Keratinocyte (primary cell): ENCODE measurements at regions not wholly inside any gene's neighbourhood (a gene's known extent, or its start where the extent isn't known, plus 50 kb on each side); places are given as distances from the start of the nearest gene placed in this dataset.

ENCODE experiments used
- DNase-seq: peaks from one replicate; pipeline ENCODE4 v3.0.0-alpha.2; 2011; ENCODE audit warnings: low read depth, missing footprints, low spot score
- FAIRE-seq: peaks from 2 replicates; lab custom pipeline; 2011; peaks lifted over from hg19 to GRCh38; lab: Jason Lieb, UNC
- H2AFZ ChIP-seq: 2 replicates; pipeline ENCODE4 v1.6.0; 2012; ENCODE audit warnings: low read length, control low read depth, inconsistent platforms; ENCODE audit not compliant: control insufficient read depth
- H3K27ac ChIP-seq: 2 replicates; pipeline ENCODE4 v1.5.1; 2011; ENCODE audit warnings: low read length; ENCODE audit not compliant: control insufficient read depth, insufficient read depth
- H3K27me3 ChIP-seq: 3 replicates; pipeline ENCODE4 v1.6.0; 2011; ENCODE audit warnings: low read length; ENCODE audit not compliant: control insufficient read depth, insufficient read depth; ENCODE audit errors: extremely low read depth
- H3K36me3 ChIP-seq, 2 experiments: 2 replicates in 1 of 2; 3 replicates in 1 of 2; pipeline ENCODE4 v1.5.1; 2011; ENCODE audit warnings: low read length in 2 of 2, mild to moderate bottlenecking in 1 of 2; ENCODE audit not compliant: control insufficient read depth in 2 of 2, insufficient read depth in 2 of 2; ENCODE audit errors: extremely low read depth in 1 of 2
- H3K4me1 ChIP-seq: 3 replicates; pipeline ENCODE4 v1.5.1; 2011; ENCODE audit warnings: low read length; ENCODE audit not compliant: control insufficient read depth, insufficient read depth; ENCODE audit errors: extremely low read depth
- H3K4me2 ChIP-seq: 3 replicates; pipeline ENCODE4 v1.6.0; 2011; ENCODE audit warnings: low read depth, low read length; ENCODE audit not compliant: control insufficient read depth, insufficient read depth; ENCODE audit errors: extremely low read depth
- H3K4me3 ChIP-seq, 3 experiments: fragments of 200-600 bp in 1 of 3; sonication (generic) in 1 of 3; 2 replicates in 2 of 3; 3 replicates in 1 of 3; pipeline ENCODE4 v1.5.1; 2011 to 2016; ENCODE audit warnings: low read length in 3 of 3, mild to moderate bottlenecking in 3 of 3, control low read depth in 2 of 3, inconsistent platforms in 1 of 3, low read depth in 1 of 3, mixed read lengths in 1 of 3, mixed run types in 1 of 3, moderate library complexity in 1 of 3; ENCODE audit not compliant: control insufficient read depth in 2 of 3, insufficient read depth in 2 of 3; ENCODE audit errors: extremely low read depth in 1 of 3
- H3K79me2 ChIP-seq: 2 replicates; pipeline ENCODE4 v1.6.0; 2012; ENCODE audit warnings: low read length; ENCODE audit not compliant: control insufficient read depth, insufficient read depth
- H3K9ac ChIP-seq: 3 replicates; pipeline ENCODE4 v1.6.0; 2011; ENCODE audit warnings: low read length; ENCODE audit not compliant: control insufficient read depth, insufficient read depth; ENCODE audit errors: extremely low read depth
- H3K9me1 ChIP-seq: 3 replicates; pipeline ENCODE4 v1.6.0; 2011; ENCODE audit warnings: low read length; ENCODE audit not compliant: control insufficient read depth, insufficient read depth; ENCODE audit errors: extremely low read depth
- H3K9me3 ChIP-seq: 2 replicates; pipeline ENCODE4 v1.5.1; 2012; ENCODE audit warnings: low read depth, low read length; ENCODE audit not compliant: control insufficient read depth
- H4K20me1 ChIP-seq: 3 replicates; pipeline ENCODE4 v1.6.0; 2011; ENCODE audit warnings: low read length; ENCODE audit not compliant: control insufficient read depth, insufficient read depth; ENCODE audit errors: extremely low read depth
- EZH2 ChIP-seq: IDR thresholded peaks from one replicate; pipeline ENCODE4 v1.6.1; 2012; ENCODE audit warnings: inconsistent platforms, mild to moderate bottlenecking, low read length, moderate library complexity
- dilution Hi-C: fragments of 300-500 bp; cut with MboI; formaldehyde crosslinking; loops from one replicate; pipeline ENCODE4 v1.7.0; 2020; ENCODE audit warnings: low sequenced_read_pairs; ENCODE audit not compliant: extremely low pct_ligation_motif_present
- TF ChIP-seq, protein P1 (sequence below), 3 experiments: IDR thresholded peaks in 1 of 3; conservative IDR thresholded peaks in 1 of 3; optimal IDR thresholded peaks in 1 of 3; 2 replicates in 2 of 3; 3 replicates in 1 of 3; pipeline versions ENCODE3 to v1.5.1; 2011; ENCODE audit warnings: low read length in 3 of 3, mild to moderate bottlenecking in 3 of 3, moderate library complexity in 2 of 3, control low read depth in 1 of 3, inconsistent platforms in 1 of 3; ENCODE audit not compliant: insufficient read depth in 2 of 3; ENCODE audit errors: extremely low read depth in 1 of 3

- Histone ChIP-seq H3K79me2 (no peaks in the 10 kb centered on the region), H3K27ac (no peak overlapping the region), H3K4me1 (no peaks in the 10 kb centered on the region), H3K27me3 (no peaks in the 10 kb centered on the region), H3K9me3 (no peaks in the 10 kb centered on the region), H3K36me3 (no peaks in the 10 kb centered on the region), H3K9me1 (no peaks in the 10 kb centered on the region), H3K4me3 (no peak overlapping the region), H4K20me1 (no peaks in the 10 kb centered on the region), H3K9ac (no peak overlapping the region), H3K4me2 (no peak overlapping the region), H2AFZ (no peak overlapping the region)
- DNase-seq (no peak), FAIRE-seq (no peak)
- no peak for TF ChIP-seq EZH2
- TF ChIP-seq, protein P1, sequence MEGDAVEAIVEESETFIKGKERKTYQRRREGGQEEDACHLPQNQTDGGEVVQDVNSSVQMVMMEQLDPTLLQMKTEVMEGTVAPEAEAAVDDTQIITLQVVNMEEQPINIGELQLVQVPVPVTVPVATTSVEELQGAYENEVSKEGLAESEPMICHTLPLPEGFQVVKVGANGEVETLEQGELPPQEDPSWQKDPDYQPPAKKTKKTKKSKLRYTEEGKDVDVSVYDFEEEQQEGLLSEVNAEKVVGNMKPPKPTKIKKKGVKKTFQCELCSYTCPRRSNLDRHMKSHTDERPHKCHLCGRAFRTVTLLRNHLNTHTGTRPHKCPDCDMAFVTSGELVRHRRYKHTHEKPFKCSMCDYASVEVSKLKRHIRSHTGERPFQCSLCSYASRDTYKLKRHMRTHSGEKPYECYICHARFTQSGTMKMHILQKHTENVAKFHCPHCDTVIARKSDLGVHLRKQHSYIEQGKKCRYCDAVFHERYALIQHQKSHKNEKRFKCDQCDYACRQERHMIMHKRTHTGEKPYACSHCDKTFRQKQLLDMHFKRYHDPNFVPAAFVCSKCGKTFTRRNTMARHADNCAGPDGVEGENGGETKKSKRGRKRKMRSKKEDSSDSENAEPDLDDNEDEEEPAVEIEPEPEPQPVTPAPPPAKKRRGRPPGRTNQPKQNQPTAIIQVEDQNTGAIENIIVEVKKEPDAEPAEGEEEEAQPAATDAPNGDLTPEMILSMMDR (optimal IDR thresholded peaks at IDR 0.05 in 1 of 3, IDR thresholded peaks at IDR 0.05 in 1 of 3, conservative IDR thresholded peaks at IDR 0.05 in 1 of 3; ENCODE audit: extremely low read depth in 1 of 3, insufficient read depth in 2 of 3, low read length in 3 of 3), result no peak
- dilution Hi-C loops, result no loop called here
Observed at GRCh38 chr5:20514145-20514544, 526.1 kb upstream of the CDH18 start.

GRCh38 chr5:20500546-20500945 is 512.5 kb upstream of the CDH18 start:
- TF ChIP-seq, protein P1 (optimal IDR thresholded peaks at IDR 0.05 in 1 of 3, IDR thresholded peaks at IDR 0.05 in 1 of 3, conservative IDR thresholded peaks at IDR 0.05 in 1 of 3; ENCODE audit: extremely low read depth in 1 of 3, insufficient read depth in 2 of 3, low read length in 3 of 3), result no peak
- no peak for TF ChIP-seq EZH2
- Histone ChIP-seq H4K20me1 (no peaks in the 10 kb centered on the region), H3K9ac (no peak overlapping the region), H3K4me3 (no peak overlapping the region), H3K27ac (no peak overlapping the region), H3K9me3 (no peaks in the 10 kb centered on the region), H3K79me2 (no peaks in the 10 kb centered on the region), H3K36me3 (no peaks in the 10 kb centered on the region), H2AFZ (no peak overlapping the region), H3K27me3 (no peaks in the 10 kb centered on the region), H3K4me1 (no peaks in the 10 kb centered on the region), H3K9me1 (no peaks in the 10 kb centered on the region), H3K4me2 (no peak overlapping the region)
- no peak for DNase-seq
- FAIRE-seq, result no peak
- dilution Hi-C loops, result no loop called here
